Stomach (tissue), 8 donors: ENCODE measurements at regions not wholly inside any gene's neighbourhood (a gene's known extent, or its start where the extent isn't known, plus 50 kb on each side); places are given as distances from the start of the nearest gene placed in this dataset.
A peak's percentile ranks its signal among the peaks of the same experiment; 100 is the strongest.

ENCODE experiments used
- DNase-seq, 2 donors: peaks; one replicate each; pipeline versions ENCODE4 v3.0.0 to v3.0.0-alpha.2; 2013 to 2019
- H3K27ac ChIP-seq, 5 donors: fragments of 200-600 bp in 4 of 5; sonication (generic) in 4 of 5; one replicate each; pipeline ENCODE4 v1.5.1; 2013 to 2019; ENCODE audit warnings: mild to moderate bottlenecking in 1 of 5, moderate library complexity in 1 of 5
- H3K27me3 ChIP-seq, 3 donors: fragments of 200-600 bp; sonication (generic); one replicate each; pipeline ENCODE4 v1.5.1; 2017 to 2019; ENCODE audit warnings: mixed run types in 1 of 3
- H3K36me3 ChIP-seq, 4 donors: fragments of 200-600 bp; sonication (generic); 1 replicate in 3 of 4; 2 replicates in 1 of 4; pipeline ENCODE4 v1.5.1; 2016 to 2019
- H3K4me1 ChIP-seq, 4 donors: fragments of 200-600 bp; sonication (generic); one replicate each; pipeline ENCODE4 v1.5.1; 2016 to 2019
- H3K4me3 ChIP-seq, 4 donors: fragments of 200-600 bp; sonication (generic) in 3 of 4; one replicate each; pipeline ENCODE4 v1.5.1; 2016 to 2019; ENCODE audit warnings: mild to moderate bottlenecking in 1 of 4
- H3K9me3 ChIP-seq, 4 donors: fragments of 200-600 bp; sonication (generic); one replicate each; pipeline ENCODE4 v1.5.1; 2016 to 2019
- CTCF ChIP-seq, 7 experiments: fragments of 450-650 bp in 4 of 7; fragments of 200-600 bp in 3 of 7; sonication (generic) in 3 of 7; IDR thresholded peaks; one replicate each; pipeline ENCODE4 v1.5.1; 2016 to 2019; ENCODE audit warnings: antibody characterized with exemption in 7 of 7, control low read depth in 2 of 7, mild to moderate bottlenecking in 1 of 7
- EP300 ChIP-seq: sonication (generic); formaldehyde crosslinking; IDR thresholded peaks from one replicate; pipeline ENCODE4 v1.6.1; 2017; ENCODE audit warnings: antibody characterized with exemption
- POLR2A ChIP-seq, 4 donors: fragments of 450-650 bp; IDR thresholded peaks; one replicate each; pipeline ENCODE4 v1.6.1; 2016; ENCODE audit warnings: antibody characterized with exemption in 4 of 4, control low read depth in 2 of 4, mild to moderate bottlenecking in 1 of 4, moderate library complexity in 1 of 4
- POLR2AphosphoS5 ChIP-seq, 3 donors: sonication (generic); formaldehyde crosslinking; IDR thresholded peaks; one replicate each; pipeline ENCODE4 v1.6.1; 2016; ENCODE audit warnings: antibody characterized with exemption in 3 of 3
- WGBS, 5 donors: extraction: QIAGEN DNeasy Blood & Tissue Kit in 3 of 5; methylation state at CpG; one replicate each; pipeline versions ENCODE4 v1.1.5 to v1.1.7; 2013 to 2018; 5-methylcytosine and 5-hydroxymethylcytosine counted together
- intact Hi-C: fragments of 100-400 bp; cut with DNase I; formaldehyde crosslinking; loops from one replicate; pipeline ENCODE4 v1.15.1; 2023; ENCODE audit warnings: low total_unique reads
- donor health status: healthy with polysubstance abuse.
- donor health status: Bipolar disorder and iron deficiency.
- donor health status: healthy.

GRCh38 chr14:55938249-55938791 is 179.9 kb upstream of the PELI2 start:
- DNase-seq = peak; percentile 48 to 58
- no peak for TF ChIP-seq EP300
- TF ChIP-seq CTCF (IDR thresholded peaks at IDR 0.05) = no peak
- TF ChIP-seq POLR2A (IDR thresholded peaks at IDR 0.05) = no peak
- peak in 1 of 3 donors; percentile 49 for TF ChIP-seq POLR2AphosphoS5 (IDR thresholded peaks at IDR 0.05)
- peaks cover 0 to 8% (median 3%) of the 10 kb centered on the region in 4 donors for H3K9me3 ChIP-seq
- WGBS, 5 donors = 35 to 63% (median 49%) methylated on average over 10 of the region's 10 CpGs
- H3K27me3 ChIP-seq = no peaks in the 10 kb centered on the region
- peak overlapping the region in 2 of 5 donors; percentile 9 to 22 for H3K27ac ChIP-seq
- H3K4me3 ChIP-seq = no peak overlapping the region
- H3K36me3 ChIP-seq = no peaks in the 10 kb centered on the region
- intact Hi-C loops = no loop called here
- peaks cover 0 to 31% (median 15%) of the 10 kb centered on the region in 4 donors for H3K4me1 ChIP-seq

- no peaks in the 10 kb centered on the region for H3K9me3 ChIP-seq
- no peaks in the 10 kb centered on the region for H3K36me3 ChIP-seq
- H3K4me1 ChIP-seq = peaks cover 0 to 25% (median 10%) of the 10 kb centered on the region in 4 donors
- no peak for TF ChIP-seq POLR2A (IDR thresholded peaks at IDR 0.05)
- peak in 1 of 3 donors; percentile 14 for TF ChIP-seq POLR2AphosphoS5 (IDR thresholded peaks at IDR 0.05)
- 60 to 77% (median 73%) methylated on average over 4 of the region's 4 CpGs for WGBS, 5 donors
- intact Hi-C loops = no loop called here
- H3K4me3 ChIP-seq = no peak overlapping the region
- DNase-seq = peak in 1 of 2 donors; percentile 39
- H3K27me3 ChIP-seq = no peaks in the 10 kb centered on the region
- no peak overlapping the region for H3K27ac ChIP-seq
These were observed 176.0 kb upstream of the PELI2 start for GRCh38 chr14:55942076-55942654.

- Histone ChIP-seq H3K4me1 (peaks cover 0 to 19% (median 4%) of the 10 kb centered on the region in 4 donors), H3K9me3 (no peaks in the 10 kb centered on the region), H3K27ac (no peak overlapping the region), H3K27me3 (no peaks in the 10 kb centered on the region), H3K36me3 (no peaks in the 10 kb centered on the region), H3K4me3 (no peak overlapping the region)
- TF ChIP-seq CTCF (IDR thresholded peaks at IDR 0.05) = no peak
- intact Hi-C loops = no loop called here
- WGBS, 5 donors = 92 to 100% (median 100%) methylated on average over 1 of the region's 1 CpG
- DNase-seq = no peak
These were observed 175.4 kb upstream of the PELI2 start for GRCh38 chr14:55942826-55943225.

GRCh38 chr14:55944757-55945156 is 173.5 kb upstream of the PELI2 start:
- Histone ChIP-seq H3K4me3 (no peak overlapping the region), H3K4me1 (peaks cover 0 to 8% (median 0%) of the 10 kb centered on the region in 4 donors), H3K27me3 (no peaks in the 10 kb centered on the region), H3K9me3 (no peaks in the 10 kb centered on the region), H3K36me3 (no peaks in the 10 kb centered on the region), H3K27ac (no peak overlapping the region)
- no peak for TF ChIP-seq EP300
- TF ChIP-seq POLR2AphosphoS5 (IDR thresholded peaks at IDR 0.05) = no peak
- no peak for TF ChIP-seq POLR2A (IDR thresholded peaks at IDR 0.05)
- no peak for TF ChIP-seq CTCF (IDR thresholded peaks at IDR 0.05)
- 78 to 88% (median 82%) methylated on average over 3 of the region's 3 CpGs for WGBS, 5 donors
- intact Hi-C loops = no loop called here
- DNase-seq = no peak

- intact Hi-C loops = no loop called here
- no peaks in the 10 kb centered on the region for H3K9me3 ChIP-seq
- no peak overlapping the region for H3K27ac ChIP-seq
- no peak for DNase-seq
- H3K36me3 ChIP-seq = no peaks in the 10 kb centered on the region
- no peaks in the 10 kb centered on the region for H3K27me3 ChIP-seq
- peaks cover 0 to 8% (median 0%) of the 10 kb centered on the region in 4 donors for H3K4me1 ChIP-seq
- WGBS, 5 donors = 58 to 75% (median 73%) methylated on average over 2 of the region's 2 CpGs
- no peak for TF ChIP-seq CTCF (IDR thresholded peaks at IDR 0.05)
- no peak for TF ChIP-seq EP300
- TF ChIP-seq POLR2A (IDR thresholded peaks at IDR 0.05) = no peak
- no peak for TF ChIP-seq POLR2AphosphoS5 (IDR thresholded peaks at IDR 0.05)
- H3K4me3 ChIP-seq = no peak overlapping the region
These were observed 172.0 kb upstream of the PELI2 start for GRCh38 chr14:55946231-55946630.
